ENCODE measurements at regions not wholly inside any gene's neighbourhood (a gene's known extent, or its start where the extent isn't known, plus 50 kb on each side); places are given as distances from the start of the nearest gene placed in this dataset.

DNA sequence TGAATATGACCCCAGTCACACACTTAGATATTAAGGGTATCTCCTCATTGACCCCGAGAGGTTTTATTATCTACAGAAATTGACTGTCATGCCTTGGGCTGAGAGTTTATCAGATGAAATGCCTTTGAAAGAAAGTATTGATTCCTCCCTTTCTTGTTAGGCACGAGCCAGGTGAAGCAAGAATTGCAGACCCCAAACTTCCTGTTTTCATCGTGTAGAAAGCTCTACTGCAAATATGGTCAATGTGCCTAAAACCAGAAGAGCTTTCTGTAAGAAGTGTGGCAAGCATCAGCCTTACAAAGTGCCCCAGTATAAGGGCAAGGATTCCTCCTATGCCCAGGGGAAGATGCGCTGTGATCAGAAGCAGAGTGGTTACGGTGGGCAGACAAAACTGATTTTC, 143.9 kb upstream of the FUT8 start:
- TF ChIP-seq, protein P1, sequence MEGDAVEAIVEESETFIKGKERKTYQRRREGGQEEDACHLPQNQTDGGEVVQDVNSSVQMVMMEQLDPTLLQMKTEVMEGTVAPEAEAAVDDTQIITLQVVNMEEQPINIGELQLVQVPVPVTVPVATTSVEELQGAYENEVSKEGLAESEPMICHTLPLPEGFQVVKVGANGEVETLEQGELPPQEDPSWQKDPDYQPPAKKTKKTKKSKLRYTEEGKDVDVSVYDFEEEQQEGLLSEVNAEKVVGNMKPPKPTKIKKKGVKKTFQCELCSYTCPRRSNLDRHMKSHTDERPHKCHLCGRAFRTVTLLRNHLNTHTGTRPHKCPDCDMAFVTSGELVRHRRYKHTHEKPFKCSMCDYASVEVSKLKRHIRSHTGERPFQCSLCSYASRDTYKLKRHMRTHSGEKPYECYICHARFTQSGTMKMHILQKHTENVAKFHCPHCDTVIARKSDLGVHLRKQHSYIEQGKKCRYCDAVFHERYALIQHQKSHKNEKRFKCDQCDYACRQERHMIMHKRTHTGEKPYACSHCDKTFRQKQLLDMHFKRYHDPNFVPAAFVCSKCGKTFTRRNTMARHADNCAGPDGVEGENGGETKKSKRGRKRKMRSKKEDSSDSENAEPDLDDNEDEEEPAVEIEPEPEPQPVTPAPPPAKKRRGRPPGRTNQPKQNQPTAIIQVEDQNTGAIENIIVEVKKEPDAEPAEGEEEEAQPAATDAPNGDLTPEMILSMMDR (IDR thresholded peaks at IDR 0.05) = no peak
- TF ChIP-seq POLR2A (IDR thresholded peaks at IDR 0.05) = no peak
